Right cardiac atrium (tissue), 5 donors: ENCODE measurements at regions not wholly inside any gene's neighbourhood (a gene's known extent, or its start where the extent isn't known, plus 50 kb on each side); places are given as distances from the start of the nearest gene placed in this dataset.
"Not testable (repeated sequence)": the region's sequence is repeated elsewhere in the genome, so short reads cannot be mapped to it uniquely, and the experiment has no call there.

Experiments used
- ATAC-seq, 2 donors: fragments of 200-7000 bp; cut with Tn5 transposase; one replicate each; pipeline versions ENCODE4 v1.8.0 to v1.9.1; 2020; ENCODE audit warnings: moderate library complexity in 2 of 2, mild to moderate bottlenecking in 1 of 2
- DNase-seq, 3 donors: peaks; one replicate each; pipeline ENCODE4 v3.0.0-alpha.2; 2020
- H3K27ac ChIP-seq: one replicate; pipeline ENCODE4 v1.5.1; 2013; ENCODE audit warnings: mild to moderate bottlenecking, low read length, control low read depth, moderate library complexity
- H3K27me3 ChIP-seq: one replicate; pipeline ENCODE4 v1.6.1; 2013; ENCODE audit not compliant: control insufficient read depth, insufficient read depth
- H3K4me1 ChIP-seq: one replicate; pipeline ENCODE4 v1.6.1; 2013; ENCODE audit warnings: low read length; ENCODE audit not compliant: control insufficient read depth, insufficient read depth
- H3K4me3 ChIP-seq: one replicate; pipeline ENCODE4 v1.5.1; 2013; ENCODE audit warnings: low read length, control low read depth
- H3K9me3 ChIP-seq: one replicate; pipeline ENCODE4 v1.6.1; 2013; ENCODE audit warnings: low read length; ENCODE audit not compliant: control insufficient read depth
- WGBS: extraction: QIAGEN DNeasy Blood & Tissue Kit; methylation state at CpG from one replicate; pipeline ENCODE4 v1.1.7; 2013; 5-methylcytosine and 5-hydroxymethylcytosine counted together
- intact Hi-C, 4 donors: fragments of 100-400 bp; cut with DNase I; formaldehyde crosslinking; loops; one replicate each; pipeline versions ENCODE4 v1.11.0 to v1.14.0; 2022 to 2023
- donor health status: healthy with polysubstance abuse.
- donor health status: DM: no; HTN: yes; CAD: no.
- donor health status: DM: no; HTN: no; CAD: no.
- donor health status: DM: no; HTN: yes; CAD: no; lungs with severe emphysema.
- donor health status: DM: yes; HTN: yes; CAD: no.

- 84% methylated on average over 7 of the region's 7 CpGs for WGBS
- Histone ChIP-seq H3K4me3 (no peak overlapping the region), H3K4me1 (no peaks in the 10 kb centered on the region), H3K27me3 (no peaks in the 10 kb centered on the region), H3K9me3 (no peaks in the 10 kb centered on the region), H3K27ac (no peak overlapping the region)
- intact Hi-C loops: no loop called here
- DNase-seq (no peak), ATAC-seq (no peak)
Observed at GRCh38 chr15:26128611-26129140, 265.5 kb upstream of the ATP10A start.

- Histone ChIP-seq H3K27me3 (no peaks in the 10 kb centered on the region), H3K27ac (no peak overlapping the region), H3K9me3 (no peaks in the 10 kb centered on the region), H3K4me3 (no peak overlapping the region), H3K4me1 (no peaks in the 10 kb centered on the region)
- DNase-seq: no peak
- ATAC-seq: no peak
- intact Hi-C loops: no loop called here
- WGBS: 88% methylated on average over 3 of the region's 3 CpGs
Observed at GRCh38 chr15:26126819-26127387, 263.8 kb upstream of the ATP10A start.

- Histone ChIP-seq H3K27ac (no peak overlapping the region), H3K4me1 (no peaks in the 10 kb centered on the region), H3K27me3 (no peaks in the 10 kb centered on the region), H3K9me3 (no peaks in the 10 kb centered on the region), H3K4me3 (no peak overlapping the region)
- DNase-seq: peak in 2 of 3 donors; percentile 22 to 58
- intact Hi-C loops: no loop called here
- 43% methylated on average over 6 of the region's 6 CpGs for WGBS
- peak; percentile 61 to 86 for ATAC-seq
Observed at GRCh38 chr15:26126070-26126469, 262.9 kb upstream of the ATP10A start.

GRCh38 chr15:26125664-26126063 is 262.5 kb upstream of the ATP10A start:
- Histone ChIP-seq H3K27me3 (no peaks in the 10 kb centered on the region), H3K4me3 (no peak overlapping the region), H3K27ac (no peak overlapping the region), H3K4me1 (no peaks in the 10 kb centered on the region), H3K9me3 (no peaks in the 10 kb centered on the region)
- no peak for DNase-seq
- peak in 1 of 2 donors; percentile 11 for ATAC-seq
- intact Hi-C loops: no loop called here
- 86% methylated on average over 12 of the region's 12 CpGs for WGBS

GRCh38 chr15:26119322-26119721 is 256.2 kb upstream of the ATP10A start:
- Histone ChIP-seq H3K4me3 (no peak overlapping the region), H3K27ac (no peak overlapping the region), H3K27me3 (no peaks in the 10 kb centered on the region), H3K4me1 (no peaks in the 10 kb centered on the region), H3K9me3 (no peaks in the 10 kb centered on the region)
- WGBS: 84% methylated on average over 6 of the region's 6 CpGs
- DNase-seq (no peak), ATAC-seq (no peak)
- intact Hi-C loops: loop anchor here in 1 of 4 donors (2.0 kb wide), 1 partner anchor 43 kb away; no protein-coding TSS in a partner anchor

- intact Hi-C loops: no loop called here
- Histone ChIP-seq H3K27me3 (no peaks in the 10 kb centered on the region), H3K4me3 (no peak overlapping the region), H3K27ac (no peak overlapping the region), H3K4me1 (no peaks in the 10 kb centered on the region), H3K9me3 (no peaks in the 10 kb centered on the region)
- WGBS: 58% methylated on average over 9 of the region's 9 CpGs
- no peak for ATAC-seq
- DNase-seq: no peak
Observed at GRCh38 chr15:26115229-26115943, 252.3 kb upstream of the ATP10A start.

DNA sequence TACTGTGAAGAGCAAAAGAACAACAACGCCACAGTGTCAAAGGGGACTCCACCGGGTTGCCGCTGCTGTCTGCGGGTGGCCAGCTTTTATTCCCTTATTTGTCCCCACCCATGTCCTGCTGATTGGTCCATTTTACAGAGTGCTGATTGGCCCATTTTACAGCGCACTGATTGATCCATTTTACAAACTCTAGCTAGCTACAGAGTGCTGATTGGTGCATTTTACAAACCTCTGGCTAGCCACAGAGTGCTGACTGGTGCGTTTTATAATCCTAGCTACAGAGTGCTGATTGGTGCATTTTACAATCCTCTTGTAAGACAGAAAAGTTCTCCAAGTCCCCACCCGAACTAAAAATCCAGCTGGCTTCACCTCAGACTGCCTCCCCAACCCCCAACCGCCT is 251.0 kb upstream of the ATP10A start:
- 81% methylated on average over 8 of the region's 8 CpGs for WGBS
- H3K27me3 ChIP-seq, DNase-seq, H3K27ac ChIP-seq, intact Hi-C loops, H3K4me1 ChIP-seq, H3K9me3 ChIP-seq, ATAC-seq, H3K4me3 ChIP-seq: not testable (repeated sequence)

GRCh38 chr15:26113296-26113695 is 250.2 kb upstream of the ATP10A start:
- H3K4me3 ChIP-seq: no peak overlapping the region
- no peak overlapping the region for H3K27ac ChIP-seq
- no peaks in the 10 kb centered on the region for H3K9me3 ChIP-seq
- DNase-seq (peak in 1 of 3 donors; percentile 44), ATAC-seq (no peak)
- intact Hi-C loops: no loop called here
- no peaks in the 10 kb centered on the region for H3K4me1 ChIP-seq
- H3K27me3 ChIP-seq: no peaks in the 10 kb centered on the region
- WGBS: 74% methylated on average over 10 of the region's 10 CpGs

- H3K4me3 ChIP-seq: no peak overlapping the region
- H3K9me3 ChIP-seq: no peaks in the 10 kb centered on the region
- no peaks in the 10 kb centered on the region for H3K27me3 ChIP-seq
- 74% methylated on average over 4 of the region's 4 CpGs for WGBS
- intact Hi-C loops: no loop called here
- ATAC-seq (no peak), DNase-seq (no peak)
- H3K27ac ChIP-seq: no peak overlapping the region
- no peaks in the 10 kb centered on the region for H3K4me1 ChIP-seq
Observed at GRCh38 chr15:26109203-26109602, 246.1 kb upstream of the ATP10A start.

- Histone ChIP-seq H3K4me3 (no peak overlapping the region), H3K27ac (no peak overlapping the region), H3K9me3 (no peaks in the 10 kb centered on the region), H3K27me3 (no peaks in the 10 kb centered on the region), H3K4me1 (no peaks in the 10 kb centered on the region)
- no peak for ATAC-seq
- 88% methylated on average over 3 of the region's 3 CpGs for WGBS
- DNase-seq: no peak
- intact Hi-C loops: no loop called here
Observed at GRCh38 chr15:26106556-26106955, 243.4 kb upstream of the ATP10A start.

DNA sequence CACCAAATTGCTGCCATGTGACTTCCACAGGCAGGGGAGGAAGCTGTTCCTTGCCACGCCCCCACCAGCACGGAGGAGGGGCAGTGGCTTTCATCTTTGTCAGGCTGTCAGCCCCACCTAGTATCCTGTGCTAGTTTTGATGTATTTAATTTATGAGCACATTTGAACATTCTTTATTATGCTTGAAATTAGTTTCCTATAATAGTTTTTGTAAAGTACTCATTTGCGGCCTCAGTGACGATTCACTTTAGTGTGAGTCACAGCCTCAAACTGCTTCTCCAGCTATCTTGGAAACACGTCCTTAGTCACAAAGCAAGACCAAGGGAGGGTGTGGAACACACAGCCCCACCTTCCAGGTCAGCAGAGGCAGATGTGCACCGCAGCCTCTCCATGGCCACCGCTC is 239.9 kb upstream of the ATP10A start:
- 70% methylated on average over 7 of the region's 7 CpGs for WGBS
- intact Hi-C loops: no loop called here
- Histone ChIP-seq H3K27ac (no peak overlapping the region), H3K4me3 (no peak overlapping the region), H3K4me1 (no peaks in the 10 kb centered on the region), H3K9me3 (no peaks in the 10 kb centered on the region), H3K27me3 (no peaks in the 10 kb centered on the region)
- ATAC-seq (no peak), DNase-seq (peak in 1 of 3 donors; percentile 55)
